HG02798 (cell line): ENCODE measurements at regions not wholly inside any gene's neighbourhood (a gene's known extent, or its start where the extent isn't known, plus 50 kb on each side); places are given as distances from the start of the nearest gene placed in this dataset.
"Not testable (repeated sequence)": the region's sequence is repeated elsewhere in the genome, so short reads cannot be mapped to it uniquely, and the experiment has no call there.

Experiments
- ATAC-seq: cut with Tn5 transposase; IDR thresholded peaks from one replicate; pipeline ENCODE4 v1.9.1; 2021; ENCODE audit warnings: mild to moderate bottlenecking; ENCODE audit not compliant: unreplicated experiment, poor library complexity

- no peak for ATAC-seq
These were observed 852.0 kb upstream of the EPHA5 start for GRCh38 chr4:66522244-66522643.

- ATAC-seq, result no peak
These were observed 846.7 kb upstream of the EPHA5 start for GRCh38 chr4:66516940-66517339.

GRCh38 chr4:66506985-66507384 is 836.7 kb upstream of the EPHA5 start:
- no peak for ATAC-seq

GRCh38 chr4:66501997-66502396 is 831.7 kb upstream of the EPHA5 start:
- ATAC-seq, result no peak

- no peak for ATAC-seq
These were observed 820.4 kb upstream of the EPHA5 start for GRCh38 chr4:66490729-66491128.

GRCh38 chr4:66489783-66490452 is 819.6 kb upstream of the EPHA5 start:
- ATAC-seq, result no peak

- ATAC-seq, result no peak
These were observed 819.1 kb upstream of the EPHA5 start for GRCh38 chr4:66489370-66489769.

GRCh38 chr4:66486068-66486467 is 815.8 kb upstream of the EPHA5 start:
- ATAC-seq, result no peak

- no peak for ATAC-seq
These were observed 811.9 kb upstream of the EPHA5 start for GRCh38 chr4:66482186-66482585.

GRCh38 chr4:66475596-66475995 is 805.3 kb upstream of the EPHA5 start:
- no peak for ATAC-seq

GRCh38 chr4:66465111-66465510 is 794.8 kb upstream of the EPHA5 start:
- no peak for ATAC-seq

GRCh38 chr4:66462890-66463289 is 792.6 kb upstream of the EPHA5 start:
- not testable (repeated sequence) for ATAC-seq

GRCh38 chr4:66451741-66452140 is 781.5 kb upstream of the EPHA5 start:
- ATAC-seq, result no peak

GRCh38 chr4:66443008-66443407 is 772.7 kb upstream of the EPHA5 start:
- no peak for ATAC-seq

- ATAC-seq, result no peak
These were observed 769.2 kb upstream of the EPHA5 start for GRCh38 chr4:66439508-66439907.

GRCh38 chr4:66433706-66434105 is 763.4 kb upstream of the EPHA5 start:
- ATAC-seq, result no peak

- no peak for ATAC-seq
These were observed 760.6 kb upstream of the EPHA5 start for GRCh38 chr4:66430856-66431255.

- ATAC-seq, result no peak
These were observed 759.0 kb upstream of the EPHA5 start for GRCh38 chr4:66429276-66429675.

- ATAC-seq, result no peak
These were observed 746.1 kb upstream of the EPHA5 start for GRCh38 chr4:66416425-66416824.

- no peak for ATAC-seq
These were observed 733.9 kb upstream of the EPHA5 start for GRCh38 chr4:66404141-66404540.

- ATAC-seq, result no peak
These were observed 706.6 kb upstream of the EPHA5 start for GRCh38 chr4:66376921-66377320.

- ATAC-seq, result no peak
These were observed 706.1 kb upstream of the EPHA5 start for GRCh38 chr4:66376396-66376795.

- no peak for ATAC-seq
These were observed 703.0 kb upstream of the EPHA5 start for GRCh38 chr4:66373268-66373667.
